ENCODE measurements at regions not wholly inside any gene's neighbourhood (a gene's known extent, or its start where the extent isn't known, plus 50 kb on each side); places are given as distances from the start of the nearest gene placed in this dataset.
"Not testable (repeated sequence)": the region's sequence is repeated elsewhere in the genome, so short reads cannot be mapped to it uniquely, and the experiment has no call there.

- TF ChIP-seq POLR2A, CTCF (IDR thresholded peaks at IDR 0.05): not testable (repeated sequence)
Measured at GRCh38 chr3:178211086-178211485, 325.1 kb upstream of the KCNMB2 start.

Measured in breast epithelium (tissue), 3 donors.